ENCODE measurements at regions not wholly inside any gene's neighbourhood (a gene's known extent, or its start where the extent isn't known, plus 50 kb on each side); places are given as distances from the start of the nearest gene placed in this dataset.

DNA sequence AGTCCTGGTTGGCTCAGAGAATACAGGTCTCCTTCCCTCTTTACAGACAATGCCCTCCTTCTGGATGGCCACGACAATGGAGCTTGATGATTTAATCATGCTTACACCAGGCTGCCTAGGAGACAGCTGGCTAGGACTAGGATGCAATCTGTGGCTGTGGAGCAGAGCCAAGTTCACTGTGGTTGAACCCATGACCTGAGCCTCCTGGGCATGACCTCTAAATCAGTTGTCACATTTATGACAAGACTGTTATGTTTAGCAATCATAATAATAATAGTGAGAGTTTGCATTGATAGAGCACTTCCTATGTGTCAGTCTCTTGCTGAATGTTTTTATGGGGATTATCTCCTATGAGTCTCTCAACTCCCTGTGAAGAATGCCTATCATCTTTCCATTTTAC lies 244.1 kb downstream of the ICOS start:
- POLR2A ChIA-PET = no interaction called here
- no peaks in the 10 kb centered on the region for H3K9me3 ChIP-seq
- H3K4me2 ChIP-seq = no peak overlapping the region
- no peak for DNase-seq (ENCODE audit: low read depth in 1 of 2, low spot score in 1 of 2)
- H3K4me3 ChIP-seq = no peak overlapping the region
- H3K27ac ChIP-seq = no peak overlapping the region
- CTCF ChIA-PET = interaction anchor here (1.2 to 1.8 kb wide), 3 partner anchors 35 to 43 kb away, joined by 3 to 5 read pairs (median 4); no protein-coding TSS in a partner anchor
- TF ChIP-seq EHMT2 (IDR thresholded peaks at IDR 0.05; ENCODE audit: low read depth) = no peak
- TF ChIP-seq CBX2 (IDR thresholded peaks at IDR 0.05; ENCODE audit: borderline replicate concordance, low read depth) = no peak
- TF ChIP-seq, protein P1, sequence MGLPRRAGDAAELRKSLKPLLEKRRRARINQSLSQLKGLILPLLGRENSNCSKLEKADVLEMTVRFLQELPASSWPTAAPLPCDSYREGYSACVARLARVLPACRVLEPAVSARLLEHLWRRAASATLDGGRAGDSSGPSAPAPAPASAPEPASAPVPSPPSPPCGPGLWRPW (IDR thresholded peaks at IDR 0.05) = no peak
- TF ChIP-seq SREBF2 (IDR thresholded peaks at IDR 0.05) = no peak
- no peak for TF ChIP-seq KDM1A (IDR thresholded peaks at IDR 0.05; ENCODE audit: low read depth)
- TF ChIP-seq HOXB13 (CRISPR knock-in tag; IDR thresholded peaks at IDR 0.05; ENCODE audit: low read depth) = no peak
- TF ChIP-seq HOXA7 (CRISPR knock-in tag; IDR thresholded peaks at IDR 0.05) = no peak
- TF ChIP-seq JUNB (IDR thresholded peaks at IDR 0.05) = no peak
- TF ChIP-seq FOSL2 (IDR thresholded peaks at IDR 0.05) = no peak
- TF ChIP-seq FOSL2 (CRISPR knock-in tag; IDR thresholded peaks at IDR 0.05) = no peak
- TF ChIP-seq HDAC2 (IDR thresholded peaks at IDR 0.05) = no peak
- no peak for TF ChIP-seq HOXB5 (CRISPR knock-in tag; IDR thresholded peaks at IDR 0.05)
- no peak for TF ChIP-seq NPAS2 (CRISPR knock-in tag; IDR thresholded peaks at IDR 0.05; ENCODE audit: borderline replicate concordance)
- no peak for TF ChIP-seq RCOR1 (IDR thresholded peaks at IDR 0.05; ENCODE audit: low read depth, low read length)
- TF ChIP-seq MAZ (IDR thresholded peaks at IDR 0.05; ENCODE audit: borderline replicate concordance, low read depth, low read length) = no peak
- no peak for TF ChIP-seq BHLHE40 (IDR thresholded peaks at IDR 0.05; ENCODE audit: low read depth, low read length)
- TF ChIP-seq, protein P2, sequence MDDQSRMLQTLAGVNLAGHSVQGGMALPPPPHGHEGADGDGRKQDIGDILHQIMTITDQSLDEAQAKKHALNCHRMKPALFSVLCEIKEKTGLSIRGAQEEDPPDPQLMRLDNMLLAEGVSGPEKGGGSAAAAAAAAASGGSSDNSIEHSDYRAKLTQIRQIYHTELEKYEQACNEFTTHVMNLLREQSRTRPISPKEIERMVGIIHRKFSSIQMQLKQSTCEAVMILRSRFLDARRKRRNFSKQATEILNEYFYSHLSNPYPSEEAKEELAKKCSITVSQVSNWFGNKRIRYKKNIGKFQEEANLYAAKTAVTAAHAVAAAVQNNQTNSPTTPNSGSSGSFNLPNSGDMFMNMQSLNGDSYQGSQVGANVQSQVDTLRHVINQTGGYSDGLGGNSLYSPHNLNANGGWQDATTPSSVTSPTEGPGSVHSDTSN (IDR thresholded peaks at IDR 0.05) = no peak
- TF ChIP-seq MYC (IDR thresholded peaks at IDR 0.05; ENCODE audit: borderline replicate concordance, low read length) = no peak
- TF ChIP-seq CEBPB (IDR thresholded peaks at IDR 0.05) = no peak
- TF ChIP-seq, protein P3, sequence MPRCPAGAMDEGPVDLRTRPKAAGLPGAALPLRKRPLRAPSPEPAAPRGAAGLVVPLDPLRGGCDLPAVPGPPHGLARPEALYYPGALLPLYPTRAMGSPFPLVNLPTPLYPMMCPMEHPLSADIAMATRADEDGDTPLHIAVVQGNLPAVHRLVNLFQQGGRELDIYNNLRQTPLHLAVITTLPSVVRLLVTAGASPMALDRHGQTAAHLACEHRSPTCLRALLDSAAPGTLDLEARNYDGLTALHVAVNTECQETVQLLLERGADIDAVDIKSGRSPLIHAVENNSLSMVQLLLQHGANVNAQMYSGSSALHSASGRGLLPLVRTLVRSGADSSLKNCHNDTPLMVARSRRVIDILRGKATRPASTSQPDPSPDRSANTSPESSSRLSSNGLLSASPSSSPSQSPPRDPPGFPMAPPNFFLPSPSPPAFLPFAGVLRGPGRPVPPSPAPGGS (IDR thresholded peaks at IDR 0.05) = no peak
- H3K4me1 ChIP-seq = no peaks in the 10 kb centered on the region
- WGBS (ENCODE audit: missing lambda C conversion rate) = 0% methylated on average over 1 of the region's 1 CpG
- FAIRE-seq = no peak
- ATAC-seq = no peak

DNA sequence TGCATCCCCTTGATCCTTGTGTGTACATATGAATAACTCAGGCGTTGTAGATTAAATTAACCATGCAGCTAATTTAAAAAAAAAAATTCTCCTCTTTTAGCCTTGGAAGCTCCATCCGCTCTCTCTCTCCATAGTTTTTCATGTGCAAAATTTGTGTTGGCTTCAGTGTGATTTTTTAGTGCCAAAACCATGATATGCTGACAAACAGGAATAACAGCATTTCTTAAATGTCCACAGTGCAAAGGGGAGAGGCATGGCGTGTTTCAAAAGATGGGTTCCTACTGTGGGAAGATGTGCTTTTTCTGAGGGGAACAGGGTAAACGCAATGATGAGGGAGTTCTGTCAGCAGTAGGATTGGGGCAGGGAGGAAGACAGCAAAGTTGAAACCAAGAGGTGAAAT lies 247.0 kb downstream of the ICOS start:
- no peaks in the 10 kb centered on the region for H3K4me1 ChIP-seq
- FAIRE-seq = no peak
- no peak overlapping the region for H3K4me3 ChIP-seq
- ChIA-PET POLR2A (no interaction called here), CTCF (no interaction called here)
- no peaks in the 10 kb centered on the region for H3K9me3 ChIP-seq
- WGBS (ENCODE audit: missing lambda C conversion rate) = 6% methylated on average over 4 of the region's 4 CpGs
- no peak for DNase-seq (ENCODE audit: low read depth in 1 of 2, low spot score in 1 of 2)
- no peak overlapping the region for H3K4me2 ChIP-seq
- no peak overlapping the region for H3K27ac ChIP-seq
- no peak for ATAC-seq
- TF ChIP-seq, protein P4, sequence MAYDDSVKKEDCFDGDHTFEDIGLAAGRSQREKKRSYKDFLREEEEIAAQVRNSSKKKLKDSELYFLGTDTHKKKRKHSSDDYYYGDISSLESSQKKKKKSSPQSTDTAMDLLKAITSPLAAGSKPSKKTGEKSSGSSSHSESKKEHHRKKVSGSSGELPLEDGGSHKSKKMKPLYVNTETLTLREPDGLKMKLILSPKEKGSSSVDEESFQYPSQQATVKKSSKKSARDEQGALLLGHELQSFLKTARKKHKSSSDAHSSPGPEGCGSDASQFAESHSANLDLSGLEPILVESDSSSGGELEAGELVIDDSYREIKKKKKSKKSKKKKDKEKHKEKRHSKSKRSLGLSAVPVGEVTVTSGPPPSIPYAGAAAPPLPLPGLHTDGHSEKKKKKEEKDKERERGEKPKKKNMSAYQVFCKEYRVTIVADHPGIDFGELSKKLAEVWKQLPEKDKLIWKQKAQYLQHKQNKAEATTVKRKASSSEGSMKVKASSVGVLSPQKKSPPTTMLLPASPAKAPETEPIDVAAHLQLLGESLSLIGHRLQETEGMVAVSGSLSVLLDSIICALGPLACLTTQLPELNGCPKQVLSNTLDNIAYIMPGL (CRISPR knock-in tag; IDR thresholded peaks at IDR 0.05; ENCODE audit: borderline replicate concordance) = no peak
- no peak for TF ChIP-seq ZC3H11A (IDR thresholded peaks at IDR 0.05)
- no peak for TF ChIP-seq RFX5 (IDR thresholded peaks at IDR 0.05)
- no peak for TF ChIP-seq BHLHE40 (IDR thresholded peaks at IDR 0.05; ENCODE audit: low read depth, low read length)
- TF ChIP-seq HOXB13 (CRISPR knock-in tag; IDR thresholded peaks at IDR 0.05; ENCODE audit: low read depth) = no peak
- TF ChIP-seq, protein P1 (IDR thresholded peaks at IDR 0.05) = no peak
- no peak for TF ChIP-seq MAZ (IDR thresholded peaks at IDR 0.05; ENCODE audit: borderline replicate concordance, low read depth, low read length)
- TF ChIP-seq, protein P5, sequence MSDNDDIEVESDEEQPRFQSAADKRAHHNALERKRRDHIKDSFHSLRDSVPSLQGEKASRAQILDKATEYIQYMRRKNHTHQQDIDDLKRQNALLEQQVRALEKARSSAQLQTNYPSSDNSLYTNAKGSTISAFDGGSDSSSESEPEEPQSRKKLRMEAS (IDR thresholded peaks at IDR 0.05) = no peak
- no peak for TF ChIP-seq EHF (CRISPR knock-in tag; IDR thresholded peaks at IDR 0.05)
- TF ChIP-seq RAD21 (conservative IDR thresholded peaks at IDR 0.05 in 1 of 2, IDR thresholded peaks at IDR 0.05 in 1 of 2) = no peak
- TF ChIP-seq HOXA7 (CRISPR knock-in tag; IDR thresholded peaks at IDR 0.05) = no peak
- TF ChIP-seq, protein P6, sequence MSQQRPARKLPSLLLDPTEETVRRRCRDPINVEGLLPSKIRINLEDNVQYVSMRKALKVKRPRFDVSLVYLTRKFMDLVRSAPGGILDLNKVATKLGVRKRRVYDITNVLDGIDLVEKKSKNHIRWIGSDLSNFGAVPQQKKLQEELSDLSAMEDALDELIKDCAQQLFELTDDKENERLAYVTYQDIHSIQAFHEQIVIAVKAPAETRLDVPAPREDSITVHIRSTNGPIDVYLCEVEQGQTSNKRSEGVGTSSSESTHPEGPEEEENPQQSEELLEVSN (IDR thresholded peaks at IDR 0.05; ENCODE audit: borderline replicate concordance, low read depth) = no peak
- no peak for TF ChIP-seq FOSB (CRISPR knock-in tag; IDR thresholded peaks at IDR 0.05)
- TF ChIP-seq, protein P3 (IDR thresholded peaks at IDR 0.05) = no peak
- no peak for TF ChIP-seq ZFP36 (IDR thresholded peaks at IDR 0.05; ENCODE audit: borderline replicate concordance, partially characterized antibody)
